Renal cortical epithelial cell (primary cell): ENCODE measurements at regions not wholly inside any gene's neighbourhood (a gene's known extent, or its start where the extent isn't known, plus 50 kb on each side); places are given as distances from the start of the nearest gene placed in this dataset.
"Not testable (repeated sequence)": the region's sequence is repeated elsewhere in the genome, so short reads cannot be mapped to it uniquely, and the experiment has no call there.

Experiments
- DNase-seq: peaks from one replicate; pipeline ENCODE4 v3.0.0-alpha.2; 2011; ENCODE audit warnings: low read depth

GRCh38 chrX:34576864-34577263 lies 80.2 kb downstream of the TMEM47 start:
- no peak for DNase-seq

GRCh38 chrX:34565981-34566380 lies 91.1 kb downstream of the TMEM47 start:
- no peak for DNase-seq

- peak; percentile 46 for DNase-seq
Observed at GRCh38 chrX:34563804-34564203, 93.3 kb downstream of the TMEM47 start.

DNA sequence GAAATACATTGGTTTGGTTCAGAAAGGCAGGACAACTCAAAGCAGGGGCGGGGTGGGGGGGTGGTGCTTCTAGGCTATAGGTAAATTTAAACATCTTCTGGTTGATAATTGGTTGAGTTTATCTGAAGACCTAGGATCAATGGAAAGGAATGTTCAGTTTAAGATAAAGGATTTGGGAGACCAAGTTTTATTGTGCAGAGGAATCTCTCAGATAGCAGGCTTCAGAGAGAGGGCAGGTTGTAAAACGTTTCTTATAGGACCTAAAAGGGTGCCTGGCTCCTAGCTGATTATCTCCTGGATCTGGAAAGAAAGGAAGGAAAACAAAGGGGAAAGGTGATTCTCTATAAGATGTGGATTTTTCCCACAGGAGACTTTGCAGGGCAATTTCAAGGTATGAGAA lies 94.0 kb downstream of the TMEM47 start:
- DNase-seq: no peak

- peak; percentile 36 for DNase-seq
Observed at GRCh38 chrX:34562006-34562405, 95.1 kb downstream of the TMEM47 start.

DNA sequence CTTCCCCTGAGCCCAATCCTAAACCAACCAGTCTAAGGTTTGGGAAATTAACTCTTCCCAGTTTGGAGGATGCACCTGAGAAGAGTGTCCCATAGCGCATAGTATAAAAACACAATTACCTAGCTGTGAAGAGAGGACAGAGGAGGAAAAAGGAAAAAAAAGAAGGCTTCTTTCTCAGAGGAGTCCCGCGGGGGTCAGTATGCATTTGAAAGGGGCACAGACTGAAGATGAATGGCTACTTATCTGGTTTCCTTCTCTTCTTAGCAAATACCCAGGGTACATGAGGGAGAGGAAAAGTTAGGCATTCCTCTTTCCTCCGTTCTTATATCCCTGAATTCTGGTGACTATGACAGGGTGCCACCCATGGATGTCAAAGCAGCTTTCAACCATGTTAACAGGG lies 96.9 kb downstream of the TMEM47 start:
- no peak for DNase-seq

DNA sequence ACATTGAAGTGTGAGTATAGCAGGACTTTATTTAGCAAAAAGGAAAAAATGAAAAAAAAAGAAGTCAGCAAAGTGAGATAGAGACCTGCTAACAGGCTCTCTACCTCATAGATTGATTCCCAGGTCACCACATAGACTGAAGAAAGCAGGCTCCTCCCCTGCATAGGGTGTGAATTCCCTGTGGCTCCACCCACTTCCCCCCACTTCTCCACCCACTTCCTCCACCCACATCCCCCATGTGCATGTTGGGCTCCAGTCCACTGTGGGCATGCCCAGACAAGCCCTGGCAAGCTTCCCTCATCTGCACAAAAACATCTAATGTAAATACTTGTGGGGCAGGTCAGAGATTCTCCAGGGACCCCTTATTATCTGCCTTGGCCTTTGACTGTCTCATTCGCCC lies 97.8 kb downstream of the TMEM47 start:
- no peak for DNase-seq

- no peak for DNase-seq
Observed at GRCh38 chrX:34557733-34558132, 99.4 kb downstream of the TMEM47 start.

GRCh38 chrX:34555481-34555880 lies 101.6 kb downstream of the TMEM47 start:
- no peak for DNase-seq

GRCh38 chrX:34546366-34546765 lies 110.7 kb downstream of the TMEM47 start:
- no peak for DNase-seq

GRCh38 chrX:34528081-34528480 lies 129.0 kb downstream of the TMEM47 start:
- DNase-seq: peak; percentile 64

DNA sequence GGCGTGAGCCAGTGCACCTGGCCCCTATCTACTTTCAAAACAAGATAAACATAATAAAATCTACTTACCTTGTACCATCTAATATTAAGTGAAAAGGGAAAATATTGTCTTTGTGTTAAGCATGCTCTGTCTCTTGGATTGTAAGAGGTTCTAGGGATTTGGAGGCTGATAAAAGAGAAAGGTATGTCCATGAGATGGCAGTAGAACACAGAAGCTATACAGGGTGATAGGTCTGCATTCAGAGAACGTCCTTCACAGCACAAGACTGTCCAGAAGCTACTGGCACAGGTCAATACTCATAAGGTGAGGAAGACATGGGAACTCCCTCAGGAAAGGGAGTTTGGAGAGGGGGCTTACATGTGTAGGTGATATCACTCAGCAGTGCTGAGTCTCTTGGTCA lies 135.5 kb downstream of the TMEM47 start:
- DNase-seq: peak; percentile 46

DNA sequence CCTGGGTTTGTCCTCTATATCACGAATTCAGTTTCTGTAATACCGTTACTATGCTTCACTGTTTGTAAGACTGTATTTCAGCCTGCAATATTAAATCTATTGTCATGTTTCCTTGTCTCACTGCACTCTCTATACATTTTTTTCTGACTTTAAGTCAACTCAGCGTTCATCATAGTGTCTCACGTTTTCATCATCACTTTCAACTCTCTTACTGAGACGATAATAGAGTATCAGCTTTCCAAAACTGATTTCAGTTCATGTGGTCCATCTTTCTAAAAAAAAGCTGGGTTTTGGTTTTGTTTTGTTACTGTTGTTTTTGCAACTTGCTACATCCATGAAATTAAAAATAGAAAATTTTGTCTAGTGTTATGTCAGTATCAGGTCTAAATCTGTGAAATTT lies 147.7 kb downstream of the TMEM47 start:
- DNase-seq: no peak

GRCh38 chrX:34503119-34503518 lies 154.0 kb downstream of the TMEM47 start:
- no peak for DNase-seq

DNA sequence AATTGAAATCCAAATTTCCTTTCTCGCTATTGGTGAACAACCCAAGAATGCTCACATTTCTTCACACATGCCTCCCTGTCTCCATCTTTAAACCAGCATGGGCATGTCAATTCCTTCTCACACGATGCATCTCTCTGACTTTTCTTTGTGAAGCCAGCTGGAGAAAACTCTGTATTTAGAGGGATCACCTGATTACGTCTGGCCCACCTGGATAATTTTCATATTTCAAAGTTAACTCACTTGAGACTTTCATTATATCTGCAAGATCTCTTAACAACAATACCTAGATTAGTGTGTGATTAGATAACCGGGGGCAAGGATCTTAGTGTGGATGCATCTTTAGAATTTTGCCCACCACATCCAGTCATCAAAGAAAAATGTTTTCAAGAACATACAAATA lies 164.0 kb downstream of the TMEM47 start:
- DNase-seq: no peak

DNA sequence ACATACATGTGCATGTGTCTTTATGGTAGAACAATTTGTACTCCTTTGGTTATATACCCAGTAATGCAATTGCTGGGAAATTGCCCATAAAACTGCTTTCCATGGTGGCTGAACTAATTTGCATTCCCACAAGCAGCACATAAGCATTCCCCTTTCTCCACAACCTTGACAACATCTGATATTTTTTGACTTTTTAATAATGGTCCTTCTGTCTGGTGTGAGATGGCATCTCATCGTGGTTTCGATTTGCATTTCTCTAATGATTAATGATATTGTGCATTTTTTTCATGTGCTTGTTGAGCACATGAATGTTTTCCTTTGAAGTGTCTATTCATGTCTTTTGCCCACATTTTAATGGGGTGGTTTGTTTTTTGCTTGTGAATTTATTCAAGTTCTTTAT lies 166.0 kb downstream of the TMEM47 start:
- DNase-seq: no peak

- no peak for DNase-seq
Observed at GRCh38 chrX:34487364-34487763, 169.7 kb downstream of the TMEM47 start.

GRCh38 chrX:34483980-34484379 lies 173.1 kb downstream of the TMEM47 start:
- no peak for DNase-seq

DNA sequence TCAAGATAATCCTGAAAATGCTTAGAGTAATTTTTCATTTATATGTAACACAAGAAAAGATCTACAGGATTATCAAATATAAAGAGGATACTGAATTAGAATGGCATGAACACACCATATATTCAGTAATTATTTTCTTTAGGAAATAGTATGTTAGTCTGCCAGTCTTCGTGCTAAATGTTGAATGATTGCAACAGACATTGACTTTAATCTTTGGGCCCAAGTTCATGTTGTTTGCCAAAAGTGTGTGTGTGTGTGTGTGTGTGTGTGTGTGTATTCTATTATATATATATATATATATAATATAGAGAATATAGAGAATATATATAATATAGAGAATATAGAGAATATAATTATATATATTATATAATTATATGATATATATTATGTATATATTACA lies 186.6 kb downstream of the TMEM47 start:
- no peak for DNase-seq

DNA sequence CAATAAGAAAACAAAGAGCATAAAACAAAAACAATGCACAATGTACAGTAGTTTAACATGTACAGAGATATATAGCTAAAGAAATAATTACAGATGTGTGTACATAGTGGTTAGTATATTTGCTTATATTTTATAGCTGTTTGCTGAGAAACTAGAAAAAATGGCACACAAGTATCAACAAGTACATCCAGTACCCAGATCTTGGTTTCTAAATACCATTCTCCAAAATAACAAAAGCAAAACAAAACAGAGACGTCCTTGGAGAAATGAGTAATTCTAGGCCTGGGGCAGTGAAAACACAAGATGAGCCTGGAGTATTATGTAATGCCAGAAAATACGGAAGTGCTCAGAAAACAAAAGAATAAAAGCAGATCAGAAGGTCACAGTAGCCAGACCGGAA lies 189.6 kb downstream of the TMEM47 start:
- no peak for DNase-seq

GRCh38 chrX:34463220-34463619 lies 193.9 kb downstream of the TMEM47 start:
- DNase-seq: not testable (repeated sequence)

- DNase-seq: not testable (repeated sequence)
Observed at GRCh38 chrX:34457850-34458249, 199.2 kb downstream of the TMEM47 start.

GRCh38 chrX:34437586-34437985 lies 219.5 kb downstream of the TMEM47 start:
- DNase-seq: no peak

DNA sequence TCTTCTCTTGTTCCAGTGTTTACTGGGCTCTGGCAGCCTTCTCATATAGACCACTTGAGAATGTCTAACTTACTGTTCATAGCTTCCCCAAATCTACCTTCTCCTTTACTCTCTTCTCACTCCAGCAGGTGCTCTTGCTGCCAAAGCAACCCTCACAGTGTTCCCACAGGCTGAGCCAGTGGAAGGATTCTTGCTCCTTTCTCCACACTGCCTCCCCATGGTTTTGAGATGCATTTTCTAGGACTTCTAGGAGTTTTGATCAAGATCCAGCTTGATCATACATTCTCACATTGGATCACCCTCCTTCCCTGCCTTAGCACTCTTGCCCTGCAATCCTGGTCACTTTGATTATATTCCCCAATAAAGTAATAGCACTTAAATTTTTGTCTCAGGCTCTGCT lies 230.8 kb downstream of the TMEM47 start:
- DNase-seq: no peak

DNA sequence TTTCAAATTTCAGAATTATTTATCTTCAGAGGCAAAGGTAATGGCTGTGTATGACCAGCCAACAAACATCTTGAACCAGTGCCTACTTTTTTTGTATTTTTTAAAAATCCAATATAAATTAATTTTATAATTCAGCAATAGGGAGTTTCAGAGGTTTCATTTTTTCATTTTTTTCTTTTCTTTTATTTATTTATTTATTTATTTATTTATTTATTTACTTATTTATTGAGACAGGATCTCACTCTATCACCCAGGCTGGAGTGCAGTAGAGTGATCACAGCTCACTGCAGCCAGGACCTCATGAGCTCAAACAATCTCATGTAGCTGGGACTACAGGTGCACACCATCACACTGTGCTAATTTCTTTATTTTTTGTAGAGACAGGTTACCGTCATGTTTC lies 250.5 kb downstream of the TMEM47 start:
- DNase-seq: no peak
